ENCODE measurements at regions not wholly inside any gene's neighbourhood (a gene's known extent, or its start where the extent isn't known, plus 50 kb on each side); places are given as distances from the start of the nearest gene placed in this dataset.
"Not testable (repeated sequence)": the region's sequence is repeated elsewhere in the genome, so short reads cannot be mapped to it uniquely, and the experiment has no call there.

DNA sequence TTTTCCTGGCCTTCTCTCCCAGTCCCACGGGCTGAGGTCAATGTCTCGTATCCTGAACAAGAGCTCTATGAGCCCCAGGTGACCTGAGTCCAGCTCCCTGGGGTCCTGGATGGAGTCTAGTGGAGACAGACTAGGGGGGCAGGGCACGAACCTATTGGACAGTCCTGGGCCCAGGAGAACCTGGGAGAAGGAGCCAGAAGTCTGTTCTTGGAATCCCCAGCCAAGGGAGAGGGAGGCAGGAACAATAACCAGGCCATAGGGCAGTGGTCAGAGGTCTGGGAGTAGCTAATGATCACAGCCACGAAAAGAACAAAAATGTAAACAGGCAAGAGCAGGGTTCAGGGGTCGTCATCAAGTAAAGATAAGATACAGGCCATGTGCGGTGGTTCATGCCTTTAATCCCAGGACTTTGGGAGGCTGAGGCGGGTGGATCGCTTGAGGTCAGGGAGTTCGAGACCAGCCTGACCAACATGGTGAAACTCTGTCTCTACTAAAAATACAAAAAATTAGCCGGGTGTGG lies 60.8 kb downstream of the COPRS start:
- no peak for DNase-seq

DNA sequence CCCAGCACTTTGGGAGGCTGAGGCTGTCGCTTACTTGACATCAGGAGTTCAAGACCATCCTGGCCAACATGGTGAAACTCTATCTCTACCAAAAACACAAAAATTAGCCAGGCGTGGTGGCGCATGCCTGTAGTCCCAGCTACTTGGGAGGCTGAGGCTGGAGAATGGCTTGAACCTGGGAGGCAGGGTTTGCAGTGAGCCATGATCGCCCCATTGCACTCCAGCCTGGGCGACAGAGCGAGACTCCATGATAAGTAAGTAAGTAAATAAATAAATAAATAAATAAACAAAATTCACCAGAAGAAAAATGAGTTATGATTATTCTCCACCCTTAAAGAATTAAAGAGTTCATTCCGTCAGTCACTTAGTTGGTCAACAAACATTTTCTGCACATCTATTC lies 63.1 kb downstream of the COPRS start:
- DNase-seq, result not testable (repeated sequence)

DNA sequence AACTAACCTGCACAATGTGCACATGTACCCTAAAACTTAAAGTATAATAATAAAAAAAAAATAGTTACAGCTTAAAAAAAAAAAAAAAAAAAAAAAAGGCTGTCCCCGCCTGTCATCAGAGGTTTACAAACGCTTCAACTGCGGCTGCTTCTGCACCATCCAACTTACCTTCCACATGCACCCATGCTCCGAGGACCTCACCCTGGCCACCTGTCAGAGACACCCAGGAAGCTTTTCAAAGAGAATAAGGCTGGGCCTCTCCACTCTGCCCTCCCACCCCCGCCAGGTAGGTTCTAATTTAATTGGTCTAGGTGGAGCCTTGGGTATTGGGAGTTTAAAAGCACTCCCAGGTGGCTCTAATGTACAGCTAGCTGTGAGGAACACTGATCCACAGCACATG lies 64.9 kb downstream of the COPRS start:
- no peak for DNase-seq

DNA sequence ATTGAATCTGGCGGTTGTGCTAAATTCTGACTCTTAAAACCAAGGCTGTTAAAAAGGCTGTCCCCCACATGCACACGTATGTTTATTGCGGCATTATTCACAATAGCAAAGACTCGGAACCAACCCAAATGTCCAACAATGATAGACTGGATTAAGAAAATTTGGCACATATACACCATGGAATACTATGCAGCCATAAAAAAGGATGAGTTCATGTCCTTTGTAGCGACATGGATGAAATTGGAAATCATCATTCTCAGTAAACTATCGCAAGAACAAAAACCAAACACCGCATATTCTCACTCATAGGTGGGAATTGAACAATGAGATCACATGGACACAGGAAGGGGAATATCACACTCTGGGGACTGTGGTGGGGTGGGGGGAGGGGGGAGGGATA lies 65.4 kb downstream of the COPRS start:
- DNase-seq, result not testable (repeated sequence)

DNA sequence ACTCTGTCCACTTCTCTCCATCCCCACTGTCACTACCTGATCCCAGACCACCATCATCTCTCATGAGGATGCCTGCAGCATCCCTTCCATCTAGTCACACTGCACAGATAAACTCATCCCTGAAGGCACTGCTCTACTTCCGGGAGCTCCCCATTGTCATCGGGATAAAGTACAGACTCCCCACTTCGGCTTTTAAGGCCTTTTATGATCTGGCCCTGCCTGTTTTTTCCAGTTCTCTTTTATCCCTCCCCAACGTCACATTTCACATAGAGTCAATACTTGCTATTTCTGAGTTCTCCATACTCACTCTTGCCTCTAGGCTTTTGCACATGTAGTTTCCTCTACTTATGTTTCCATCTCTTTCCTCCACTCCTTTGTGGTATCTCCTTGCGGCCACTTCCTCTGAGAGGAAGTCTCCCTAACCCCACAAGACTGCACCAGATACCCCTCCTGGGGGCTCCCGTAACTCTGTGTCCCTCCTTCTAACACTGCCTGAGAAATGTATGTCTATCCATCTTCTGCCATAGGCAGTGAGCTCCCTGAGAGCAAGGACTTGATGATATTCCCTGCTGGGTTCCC lies 66.9 kb downstream of the COPRS start:
- DNase-seq, result no peak

DNA sequence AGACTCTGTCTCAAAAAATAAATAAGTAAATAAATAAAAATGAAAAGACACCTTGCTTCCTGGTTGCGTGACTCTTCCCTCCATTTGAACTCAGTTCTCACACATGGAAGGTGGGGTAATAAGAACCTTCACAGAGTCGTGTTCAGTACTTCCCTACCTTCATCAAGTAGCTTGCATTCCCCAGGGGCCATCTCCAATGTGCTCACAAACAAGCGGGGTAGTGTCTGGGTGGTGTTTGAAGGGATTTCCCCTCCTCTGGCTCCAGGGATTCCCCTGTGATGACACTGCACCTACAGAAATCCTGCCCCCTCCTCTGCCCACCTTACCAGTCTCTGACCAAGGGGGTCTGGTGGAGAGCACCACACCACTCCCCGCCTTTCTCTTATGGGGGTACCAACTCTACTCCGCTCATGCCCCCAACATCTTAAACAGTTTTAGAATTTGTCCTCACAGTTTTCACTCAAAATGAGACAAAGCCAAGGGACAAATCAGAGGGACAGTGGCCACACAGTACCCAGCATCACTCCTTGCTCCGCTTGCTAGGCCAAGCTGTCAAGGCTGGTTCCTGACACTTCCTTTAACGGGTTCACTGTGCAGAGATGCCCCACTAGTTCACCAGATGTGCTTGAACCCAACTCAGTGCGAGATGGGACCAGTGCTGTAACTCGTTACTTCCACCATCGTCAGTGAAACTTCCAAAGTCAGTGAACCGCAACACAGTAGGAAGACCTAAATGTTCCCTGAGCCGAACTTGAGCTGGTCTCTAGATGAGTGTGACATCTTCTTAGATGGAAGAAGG lies 69.1 kb downstream of the COPRS start:
- no peak for DNase-seq

DNA sequence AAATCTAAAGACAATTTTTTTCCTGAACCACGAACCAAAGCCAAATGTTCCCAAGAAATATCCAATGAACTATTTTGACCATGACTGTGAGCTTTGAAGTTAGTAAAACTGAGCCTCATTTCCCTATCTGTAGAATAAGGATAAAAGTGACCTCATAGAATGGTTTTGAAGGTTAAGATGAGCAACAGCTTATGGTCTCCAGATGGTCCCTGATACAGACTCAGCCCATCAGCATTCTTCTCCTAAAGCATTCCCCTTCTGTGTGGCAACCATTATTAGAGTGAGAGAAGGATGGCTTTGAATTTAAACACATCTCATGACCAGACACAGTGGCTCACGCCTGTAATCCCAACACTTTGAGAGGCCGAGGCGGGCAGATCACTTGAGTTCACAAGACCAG lies 70.1 kb downstream of the COPRS start:
- DNase-seq, result no peak

DNA sequence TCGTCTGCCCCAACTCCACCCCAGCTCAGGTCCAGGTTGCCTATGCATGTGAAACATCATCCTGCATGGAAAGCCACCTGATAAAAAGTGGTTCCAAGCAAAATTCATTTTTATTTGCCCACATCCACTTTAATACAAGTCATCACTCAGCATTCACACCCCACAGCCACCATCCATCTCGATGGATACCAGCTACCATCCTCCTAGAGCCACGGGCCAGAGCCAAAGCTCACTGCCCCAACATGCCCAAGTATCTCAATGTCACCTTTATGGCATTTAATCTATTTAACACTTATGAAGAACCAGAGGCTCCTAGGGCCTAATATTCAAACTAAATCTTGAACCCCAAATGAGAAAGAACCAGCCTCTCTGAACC lies 70.5 kb downstream of the COPRS start:
- DNase-seq, result no peak

DNA sequence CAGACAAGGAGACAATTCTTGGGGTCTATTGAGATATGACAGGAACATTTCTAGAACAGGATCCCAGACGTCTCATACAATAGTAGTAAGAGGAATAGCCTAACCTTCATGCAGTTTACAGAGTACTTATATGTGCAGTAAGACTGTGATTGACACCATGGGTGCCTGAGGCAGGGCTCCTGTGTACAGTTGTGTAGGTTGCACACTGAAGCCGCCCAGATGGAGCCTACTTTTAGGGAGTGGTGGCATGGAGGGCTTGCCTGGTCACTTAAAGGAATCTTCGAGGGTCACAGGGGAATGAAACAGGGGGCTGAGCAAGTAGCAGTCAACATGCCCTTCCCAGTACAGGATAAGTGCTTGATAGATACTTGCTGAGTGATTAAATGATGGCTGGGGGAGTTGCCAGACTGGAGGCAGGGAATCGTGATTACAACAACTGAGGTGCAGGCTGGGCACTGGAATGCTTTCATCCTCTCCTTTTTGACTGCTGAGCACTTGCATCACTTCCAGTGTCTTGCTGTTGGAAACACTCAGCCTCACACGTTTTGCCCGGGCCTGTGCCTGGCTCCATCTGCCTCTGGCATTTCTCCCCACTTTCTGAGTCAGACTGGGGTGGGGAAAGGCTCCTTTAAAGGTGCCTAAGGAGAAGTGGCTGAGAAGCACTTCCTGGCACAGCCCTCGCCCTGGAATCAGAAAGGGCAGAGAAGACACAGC lies 71.0 kb downstream of the COPRS start:
- DNase-seq, result no peak

DNA sequence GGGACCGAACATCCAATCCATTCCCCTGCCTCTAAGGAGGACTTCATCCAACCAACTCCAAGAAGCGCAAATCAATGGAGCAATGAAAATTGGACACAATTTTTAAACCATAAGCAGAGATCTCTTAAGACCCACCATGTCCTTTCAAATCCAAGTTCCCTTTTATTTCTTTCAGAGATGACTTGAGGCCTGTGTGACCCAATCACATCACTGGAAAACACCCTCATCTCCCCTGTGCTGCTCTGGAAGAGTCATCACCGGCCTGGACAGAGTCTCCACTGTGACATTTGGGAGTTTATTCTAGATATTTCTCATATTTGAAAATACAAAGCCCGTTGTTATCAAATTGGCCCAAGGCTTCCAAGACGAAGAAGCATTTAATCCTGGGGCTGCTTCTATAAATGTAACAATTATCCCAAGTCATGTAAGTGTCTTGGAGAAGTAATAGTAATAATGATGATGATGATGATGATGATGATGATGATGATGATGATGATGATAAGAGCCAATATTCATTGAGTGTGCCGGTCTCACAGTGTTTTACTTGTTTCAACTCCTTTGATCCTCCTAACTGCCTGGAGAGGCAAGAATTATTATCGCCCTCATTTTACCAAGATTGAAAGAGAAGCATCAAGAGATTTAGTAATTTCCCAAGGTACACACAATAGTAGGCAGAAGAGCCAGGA lies 72.1 kb downstream of the COPRS start:
- no peak for DNase-seq

DNA sequence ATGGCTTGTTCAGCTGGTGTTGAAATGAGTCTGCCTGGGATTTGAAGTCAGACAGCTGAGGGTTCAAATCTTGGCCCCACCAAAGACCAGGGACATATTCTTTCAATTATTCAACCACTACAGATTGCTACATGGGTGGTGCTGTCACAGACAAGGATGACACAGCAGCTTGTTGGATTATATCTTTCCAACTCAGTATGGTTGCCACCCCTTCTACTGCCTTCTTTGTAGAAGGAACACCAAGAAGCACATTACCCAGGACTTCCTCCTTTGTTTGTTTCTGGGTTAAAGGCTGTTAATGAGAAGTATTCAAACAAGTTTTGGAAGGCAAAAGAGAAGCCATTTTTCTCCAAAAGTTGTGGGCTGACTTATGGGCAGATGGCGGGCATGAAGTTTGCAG lies 78.6 kb downstream of the COPRS start:
- DNase-seq, result no peak

DNA sequence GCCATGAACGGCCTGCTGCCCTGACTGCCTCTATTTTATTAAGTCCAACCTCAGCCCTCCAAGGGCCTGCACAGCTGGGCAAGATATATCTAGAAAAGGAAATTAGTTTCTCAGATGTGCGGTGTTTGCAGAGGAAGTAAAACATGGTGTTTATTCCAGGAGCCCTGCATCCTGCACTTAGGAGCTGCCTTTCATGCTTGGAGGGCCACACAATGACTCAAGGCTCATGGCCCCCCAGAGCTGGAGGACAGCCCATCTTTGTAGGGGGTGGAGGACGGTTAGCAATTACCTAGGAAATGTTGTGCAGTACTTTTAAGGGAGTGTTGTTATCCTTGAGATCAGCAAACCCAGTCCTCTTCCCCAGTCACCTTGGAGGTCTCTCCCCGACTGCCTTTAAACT lies 80.5 kb downstream of the COPRS start:
- DNase-seq, result no peak

DNA sequence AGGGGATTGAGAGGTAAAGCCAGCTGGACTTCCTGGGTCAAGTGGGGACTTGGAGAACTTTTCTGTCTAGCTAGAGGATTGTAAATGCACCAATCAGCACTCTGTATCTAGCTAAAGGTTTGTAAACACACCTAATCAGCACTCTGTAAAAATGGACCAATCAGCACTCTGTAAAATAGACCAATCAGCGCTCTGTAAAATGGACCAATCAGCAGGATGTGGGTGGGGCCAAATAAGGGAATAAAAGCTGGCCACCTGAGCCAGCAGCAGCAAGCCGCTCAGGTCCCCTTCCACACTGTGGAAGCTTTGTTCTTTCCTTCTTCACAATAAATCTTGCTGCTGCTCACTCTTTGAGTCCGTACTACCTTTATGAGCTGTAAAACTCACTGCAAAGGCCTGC lies 87.7 kb downstream of the COPRS start:
- DNase-seq, result not testable (repeated sequence)

DNA sequence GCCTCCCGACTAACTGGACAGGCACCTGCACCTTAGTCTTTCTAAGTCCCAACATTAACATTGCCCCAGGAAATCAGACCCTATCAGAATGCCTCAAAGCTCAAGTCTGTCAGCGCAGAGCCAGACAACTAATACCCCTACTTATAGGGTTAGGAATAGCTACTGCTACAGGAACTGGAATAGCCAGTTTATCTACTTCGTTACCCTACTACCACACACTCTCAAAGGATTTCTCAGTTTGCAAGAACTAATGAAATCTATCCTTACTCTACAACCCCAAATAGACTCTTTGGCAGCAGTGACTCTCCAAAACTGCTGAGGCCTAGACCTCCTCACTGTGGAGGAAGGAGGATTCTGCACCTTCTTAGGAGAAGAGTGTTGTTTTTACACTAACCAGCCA lies 88.5 kb downstream of the COPRS start:
- DNase-seq, result not testable (repeated sequence)

DNA sequence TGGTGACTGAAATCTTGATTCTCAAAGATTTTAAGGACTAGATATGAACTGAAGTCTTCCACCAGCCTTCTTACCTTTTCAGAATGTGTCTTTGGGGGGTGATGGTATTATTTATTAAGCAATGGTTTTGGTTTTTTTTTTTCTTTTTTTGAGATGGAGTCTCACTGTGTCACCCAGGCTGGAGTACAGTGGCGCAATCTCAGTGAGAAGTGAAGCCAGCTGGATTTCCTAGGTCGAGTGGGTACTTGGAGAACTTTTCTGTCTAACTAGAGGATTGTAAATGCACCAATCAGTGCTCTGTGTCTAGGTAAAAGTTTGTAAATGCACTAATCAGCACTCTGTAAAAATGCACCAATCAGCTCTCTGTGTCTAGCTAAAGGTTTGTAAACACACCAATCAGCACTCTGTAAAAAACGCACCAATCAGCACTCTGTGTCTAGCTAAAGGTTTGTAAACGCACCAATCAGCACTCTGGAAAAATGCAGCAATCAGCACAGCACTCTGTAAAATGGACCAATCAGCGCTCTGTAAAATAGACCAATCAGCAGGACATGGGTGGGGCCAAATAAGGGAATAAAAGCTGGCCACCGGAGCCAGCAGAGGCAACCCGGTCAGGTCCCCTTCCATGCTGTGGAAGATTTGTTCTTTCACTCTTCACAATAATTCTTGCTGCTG lies 97.1 kb downstream of the COPRS start:
- not testable (repeated sequence) for DNase-seq

DNA sequence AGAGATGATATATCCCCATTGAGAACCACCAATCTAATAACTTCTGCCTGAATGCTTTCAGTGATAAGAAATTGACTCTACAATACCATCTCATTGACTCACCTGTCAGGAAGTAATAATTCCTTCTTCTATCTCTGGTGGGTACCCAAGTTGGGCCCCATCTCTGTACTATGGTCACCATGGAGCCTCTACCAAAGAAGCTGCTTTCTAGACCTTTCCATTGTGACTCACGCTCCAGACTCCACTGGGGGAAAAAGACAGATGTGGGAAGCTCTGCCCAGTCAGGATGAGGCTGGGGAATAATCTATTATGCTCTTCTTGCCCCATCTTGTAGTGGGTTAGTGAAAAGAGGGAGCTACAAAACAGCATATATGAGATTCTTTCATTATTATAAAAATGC lies 100.4 kb downstream of the COPRS start:
- DNase-seq, result no peak

DNA sequence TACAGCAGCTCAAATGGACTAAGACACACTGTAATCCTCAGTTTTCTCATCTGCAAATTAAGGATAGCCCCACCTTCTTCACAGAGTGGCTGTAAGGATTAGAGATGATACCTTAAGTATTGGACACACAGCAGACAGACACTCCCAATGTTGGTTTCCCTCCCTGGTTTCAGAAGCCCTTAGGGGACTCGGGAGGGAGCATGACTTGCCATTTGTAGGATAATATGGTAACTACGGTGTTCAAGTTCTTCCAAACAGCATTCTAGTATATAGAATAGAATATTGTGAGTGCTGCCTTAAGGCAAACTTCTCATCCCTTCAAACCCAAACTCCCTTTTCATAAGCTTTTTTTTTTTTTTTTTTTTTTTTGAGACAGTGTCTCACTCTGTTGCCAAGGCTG lies 101.9 kb downstream of the COPRS start:
- DNase-seq, result no peak

DNA sequence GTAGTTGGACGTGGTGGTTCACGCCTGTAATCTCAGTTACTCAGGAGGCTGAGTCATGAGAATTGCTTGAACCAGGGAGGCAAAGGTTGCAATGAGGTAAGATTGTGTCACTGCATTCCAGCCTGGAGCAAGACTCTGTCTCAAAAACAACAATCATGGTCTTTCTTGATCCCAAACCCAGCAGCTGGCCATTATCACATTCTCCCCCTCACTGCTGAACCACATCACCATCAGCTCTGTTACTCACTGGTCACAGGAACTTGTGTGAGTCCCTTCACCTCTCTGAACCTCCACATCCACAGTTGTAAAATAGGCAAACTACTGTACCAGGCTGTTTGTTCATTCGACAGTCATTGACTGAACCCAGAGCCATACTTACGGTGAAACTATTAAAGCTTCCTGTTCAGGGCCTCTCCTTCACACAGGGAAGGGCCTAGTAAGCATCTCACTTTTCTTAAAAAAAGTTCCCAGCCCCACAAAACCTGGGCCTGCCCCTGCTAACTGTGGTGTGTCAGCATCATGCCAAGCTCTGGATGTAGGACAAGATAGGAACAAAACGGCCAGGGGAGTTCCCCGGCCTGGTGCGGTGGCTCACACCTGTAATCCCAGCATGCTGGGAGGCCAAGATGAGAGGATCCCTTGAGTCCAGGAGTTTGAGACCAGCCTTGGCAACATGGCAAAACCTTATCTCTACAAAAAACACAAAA lies 104.7 kb downstream of the COPRS start:
- no peak for DNase-seq

DNA sequence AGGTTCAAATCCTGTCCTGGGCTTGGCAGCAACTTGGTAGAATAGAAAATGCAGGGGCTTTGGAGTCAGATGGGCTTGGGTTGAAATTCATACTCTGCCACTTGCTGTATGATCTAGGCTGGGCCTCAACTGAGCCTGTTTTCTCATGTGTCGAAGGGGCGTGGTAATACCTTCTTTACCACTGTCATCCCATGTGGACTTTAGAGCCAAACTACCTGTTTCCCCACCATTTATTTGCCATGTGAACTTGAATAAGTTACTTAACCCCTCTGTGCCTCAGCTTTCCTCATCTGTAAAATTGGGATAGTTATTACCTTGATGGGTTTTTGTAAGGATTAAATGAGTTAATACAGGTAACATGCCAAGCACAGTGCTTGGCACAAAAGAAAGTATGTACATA lies 106.0 kb downstream of the COPRS start:
- no peak for DNase-seq

DNA sequence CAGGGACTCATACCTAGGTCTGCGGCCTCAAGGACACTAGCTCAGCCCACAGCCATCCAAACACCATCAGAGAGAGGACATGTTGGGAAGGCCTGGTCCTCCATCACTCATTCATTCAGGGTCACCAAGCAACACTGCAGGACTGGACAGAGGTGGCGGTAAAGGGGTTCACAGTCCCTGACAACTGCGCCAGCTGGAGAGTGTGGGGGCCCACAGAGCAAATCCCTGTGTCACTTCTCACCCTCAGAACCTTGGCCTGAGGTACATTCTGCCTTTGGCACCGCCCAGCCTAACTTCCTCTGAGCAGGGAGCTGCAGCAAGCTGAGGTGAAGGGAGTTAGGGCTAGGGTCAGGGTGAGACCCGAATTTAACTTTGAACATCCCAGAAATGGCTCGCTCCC lies 106.5 kb downstream of the COPRS start:
- no peak for DNase-seq

DNA sequence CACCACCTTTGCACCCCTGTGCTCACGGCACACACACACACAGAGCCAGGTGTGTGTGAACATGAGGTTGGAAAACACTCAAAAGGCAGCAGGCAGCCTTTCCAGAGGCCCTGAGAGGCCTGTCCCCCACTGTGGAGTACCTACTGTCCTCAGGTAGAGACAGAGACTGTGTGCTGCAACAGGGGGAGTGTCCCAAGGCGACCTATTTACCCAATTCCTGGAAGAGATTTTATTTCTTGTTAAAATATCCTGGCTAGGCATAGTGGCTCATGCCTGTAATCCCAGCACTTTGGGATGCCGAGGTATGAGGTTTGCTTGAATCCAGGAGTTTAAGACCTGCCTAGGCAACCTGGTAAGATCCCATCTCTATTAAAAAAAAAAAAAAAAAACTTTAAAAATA lies 108.5 kb downstream of the COPRS start:
- no peak for DNase-seq

DNA sequence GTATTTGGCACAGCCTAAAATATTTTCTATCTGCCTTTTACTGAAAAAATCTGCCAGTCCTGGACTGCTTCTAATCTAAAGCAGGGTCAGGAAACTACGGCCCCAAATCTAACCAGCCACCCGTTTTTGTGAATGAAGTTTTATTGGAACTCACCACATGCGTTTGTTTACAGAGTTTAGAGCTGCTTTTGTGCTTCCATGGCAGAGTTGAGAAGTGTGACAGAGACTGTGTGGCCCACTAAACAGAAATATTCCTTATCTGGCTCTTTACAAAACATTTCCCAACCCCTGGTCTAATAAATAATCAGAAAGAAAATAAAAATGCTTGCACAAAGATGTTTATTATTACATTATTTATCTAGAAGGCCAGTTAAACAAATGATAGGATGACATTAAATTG lies 110.2 kb downstream of the COPRS start:
- DNase-seq, result no peak
